ENCODE measurements at regions not wholly inside any gene's neighbourhood (a gene's known extent, or its start where the extent isn't known, plus 50 kb on each side); places are given as distances from the start of the nearest gene placed in this dataset.

DNA sequence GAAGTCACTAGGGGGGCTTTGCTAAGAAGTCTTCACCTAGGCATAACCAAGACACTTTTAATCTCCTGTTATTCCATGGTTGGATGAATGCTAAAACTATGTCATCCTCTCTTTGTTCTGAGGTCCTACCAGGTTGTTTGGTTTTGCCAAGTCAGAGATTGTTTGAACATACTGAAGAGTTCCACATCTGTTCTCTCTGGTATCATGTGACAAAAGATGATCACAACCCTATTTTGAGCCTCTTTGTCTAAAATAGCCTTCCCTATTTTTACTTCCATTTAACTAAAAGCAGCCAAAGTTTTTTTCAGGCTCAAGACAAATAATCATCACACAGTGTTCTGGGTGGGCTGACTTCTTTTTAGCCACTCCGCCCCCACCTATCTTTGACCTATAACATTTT, 218.4 kb upstream of the LMCD1 start:
- Histone ChIP-seq H3K36me3 (no peaks in the 10 kb centered on the region), H3K27ac (no peak overlapping the region), H3K4me3 (no peak overlapping the region), H3K4me1 (peaks cover 0 to 4% (median 1%) of the 10 kb centered on the region in 4 donors), H3K9me3 (no peaks in the 10 kb centered on the region), H3K27me3 (no peaks in the 10 kb centered on the region)
- TF ChIP-seq POLR2A (IDR thresholded peaks at IDR 0.05) (no peak), EP300 (IDR thresholded peaks at IDR 0.05) (no peak), POLR2AphosphoS5 (IDR thresholded peaks at IDR 0.05) (no peak)
- TF ChIP-seq, protein P1, sequence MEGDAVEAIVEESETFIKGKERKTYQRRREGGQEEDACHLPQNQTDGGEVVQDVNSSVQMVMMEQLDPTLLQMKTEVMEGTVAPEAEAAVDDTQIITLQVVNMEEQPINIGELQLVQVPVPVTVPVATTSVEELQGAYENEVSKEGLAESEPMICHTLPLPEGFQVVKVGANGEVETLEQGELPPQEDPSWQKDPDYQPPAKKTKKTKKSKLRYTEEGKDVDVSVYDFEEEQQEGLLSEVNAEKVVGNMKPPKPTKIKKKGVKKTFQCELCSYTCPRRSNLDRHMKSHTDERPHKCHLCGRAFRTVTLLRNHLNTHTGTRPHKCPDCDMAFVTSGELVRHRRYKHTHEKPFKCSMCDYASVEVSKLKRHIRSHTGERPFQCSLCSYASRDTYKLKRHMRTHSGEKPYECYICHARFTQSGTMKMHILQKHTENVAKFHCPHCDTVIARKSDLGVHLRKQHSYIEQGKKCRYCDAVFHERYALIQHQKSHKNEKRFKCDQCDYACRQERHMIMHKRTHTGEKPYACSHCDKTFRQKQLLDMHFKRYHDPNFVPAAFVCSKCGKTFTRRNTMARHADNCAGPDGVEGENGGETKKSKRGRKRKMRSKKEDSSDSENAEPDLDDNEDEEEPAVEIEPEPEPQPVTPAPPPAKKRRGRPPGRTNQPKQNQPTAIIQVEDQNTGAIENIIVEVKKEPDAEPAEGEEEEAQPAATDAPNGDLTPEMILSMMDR (IDR thresholded peaks at IDR 0.05): no peak
- ATAC-seq (ENCODE audit: low FRiP score in 2 of 2) (no peak), DNase-seq (no peak)
- WGBS, 2 donors: 89 to 95% methylated on average over 1 of the region's 1 CpG

DNA sequence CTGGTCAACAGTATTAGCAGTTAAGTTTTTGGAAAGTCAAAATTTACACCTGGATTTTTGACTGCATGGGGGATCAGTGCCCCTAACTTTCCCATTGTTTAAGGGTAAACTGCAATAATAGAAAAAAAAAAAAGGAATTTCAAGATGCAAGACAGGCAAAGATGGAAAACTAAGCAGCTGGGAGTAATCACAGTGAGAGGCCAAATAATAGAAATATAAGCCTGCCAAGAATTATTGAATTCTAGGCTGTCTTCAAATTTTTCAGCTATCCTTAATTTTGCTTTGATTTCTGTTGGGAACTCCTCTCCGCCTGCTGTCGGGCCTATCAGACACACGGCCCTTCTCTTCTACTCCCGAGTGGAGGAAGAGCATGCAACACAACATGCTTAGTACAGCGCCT, 215.5 kb upstream of the LMCD1 start:
- Histone ChIP-seq H3K4me3 (no peak overlapping the region), H3K27ac (no peak overlapping the region), H3K9me3 (no peaks in the 10 kb centered on the region), H3K36me3 (no peaks in the 10 kb centered on the region), H3K4me1 (peaks cover 0 to 4% (median 1%) of the 10 kb centered on the region in 4 donors), H3K27me3 (no peaks in the 10 kb centered on the region)
- ATAC-seq (ENCODE audit: low FRiP score in 2 of 2) (no peak), DNase-seq (no peak)
- TF ChIP-seq POLR2AphosphoS5 (IDR thresholded peaks at IDR 0.05) (no peak), POLR2A (IDR thresholded peaks at IDR 0.05) (no peak), EP300 (IDR thresholded peaks at IDR 0.05) (no peak)
- TF ChIP-seq, protein P1 (IDR thresholded peaks at IDR 0.05): no peak
- 87 to 94% methylated on average over 5 of the region's 5 CpGs for WGBS, 2 donors

DNA sequence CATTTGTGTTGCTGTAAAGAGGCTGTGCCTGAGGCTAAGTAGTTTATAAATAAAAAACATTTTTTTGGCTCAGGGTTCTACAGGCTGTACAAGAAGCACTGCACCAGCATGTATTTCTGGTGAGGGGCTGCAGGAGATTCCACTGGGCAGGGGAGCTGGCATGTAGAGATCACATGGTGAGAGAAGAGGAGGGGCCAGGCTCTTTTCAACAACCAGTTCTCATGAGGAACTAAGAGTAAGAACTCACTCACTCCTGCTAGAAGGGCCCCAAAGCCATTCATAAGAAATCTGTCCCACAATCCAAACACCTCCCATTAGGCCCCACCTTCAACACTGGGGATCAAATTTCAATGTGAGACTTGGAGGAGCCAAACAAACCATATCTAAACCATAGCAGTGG, 214.9 kb upstream of the LMCD1 start:
- no peak for DNase-seq
- Histone ChIP-seq H3K27me3 (no peaks in the 10 kb centered on the region), H3K4me1 (peaks cover 0 to 4% (median 1%) of the 10 kb centered on the region in 4 donors), H3K27ac (no peak overlapping the region), H3K36me3 (no peaks in the 10 kb centered on the region), H3K9me3 (no peaks in the 10 kb centered on the region), H3K4me3 (no peak overlapping the region)
- ATAC-seq (ENCODE audit: low FRiP score in 2 of 2): no peak
- TF ChIP-seq EP300 (IDR thresholded peaks at IDR 0.05) (no peak), POLR2A (IDR thresholded peaks at IDR 0.05) (no peak), POLR2AphosphoS5 (IDR thresholded peaks at IDR 0.05) (no peak)
- TF ChIP-seq, protein P1 (IDR thresholded peaks at IDR 0.05): no peak

DNA sequence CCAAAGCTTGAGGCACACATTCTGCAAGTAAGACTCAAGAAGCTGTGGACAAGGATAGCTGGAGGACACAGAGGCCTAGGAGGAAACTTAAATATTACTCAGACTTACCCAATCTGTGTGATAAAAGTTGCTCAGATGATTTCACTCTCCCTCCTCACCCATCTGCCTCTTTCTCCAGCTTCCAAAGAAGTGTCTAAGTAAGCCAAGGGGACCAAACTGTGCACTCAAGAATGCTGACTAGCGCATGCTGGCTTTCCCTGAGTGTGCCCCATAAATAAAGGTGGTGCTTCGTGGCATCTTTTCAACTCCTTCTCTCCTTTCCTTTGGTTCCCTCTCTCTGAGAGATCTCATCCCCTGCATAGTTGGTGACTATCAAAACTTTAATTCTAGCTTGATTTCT, 211.0 kb upstream of the LMCD1 start:
- H3K9me3 ChIP-seq: no peaks in the 10 kb centered on the region
- TF ChIP-seq, protein P1 (IDR thresholded peaks at IDR 0.05): no peak
- no peak for TF ChIP-seq POLR2AphosphoS5 (IDR thresholded peaks at IDR 0.05)
- no peak for TF ChIP-seq EP300 (IDR thresholded peaks at IDR 0.05)
- no peak for TF ChIP-seq POLR2A (IDR thresholded peaks at IDR 0.05)
- WGBS, 2 donors: 89 to 92% methylated on average over 2 of the region's 2 CpGs

DNA sequence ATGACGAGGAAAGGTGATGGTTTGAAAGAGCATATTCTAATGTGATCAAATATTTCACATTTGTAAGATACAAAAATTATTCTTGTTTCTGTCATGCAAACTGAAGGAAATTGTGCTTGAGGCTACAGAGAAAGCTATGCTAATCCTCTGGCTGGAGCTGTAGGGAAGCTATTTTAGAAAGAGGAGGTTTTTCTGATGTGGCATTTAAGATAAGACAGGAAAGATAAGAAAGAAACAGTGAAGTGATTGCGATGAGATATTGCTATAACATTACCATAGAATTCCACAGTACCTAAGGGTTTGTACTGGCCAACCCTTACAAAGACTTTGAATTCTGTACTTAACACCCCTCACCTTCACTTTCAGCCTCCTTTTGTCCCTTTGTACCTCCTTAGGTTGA, 205.2 kb upstream of the LMCD1 start:
- 71 to 89% methylated on average over 2 of the region's 2 CpGs for WGBS, 2 donors

More for the DNA sequence above, 211.0 kb upstream of the LMCD1 start:
- H3K4me3 ChIP-seq: no peak overlapping the region
- H3K27me3 ChIP-seq: no peaks in the 10 kb centered on the region
- H3K27ac ChIP-seq: no peak overlapping the region
- H3K4me1 ChIP-seq: no peaks in the 10 kb centered on the region
- DNase-seq: no peak
- ATAC-seq (ENCODE audit: low FRiP score in 2 of 2): no peak
- H3K36me3 ChIP-seq: no peaks in the 10 kb centered on the region

More for the DNA sequence above, 205.2 kb upstream of the LMCD1 start:
- H3K4me1 ChIP-seq: no peaks in the 10 kb centered on the region
- H3K27me3 ChIP-seq: no peaks in the 10 kb centered on the region
- no peaks in the 10 kb centered on the region for H3K36me3 ChIP-seq
- H3K27ac ChIP-seq: no peak overlapping the region
- no peak for ATAC-seq (ENCODE audit: low FRiP score in 2 of 2)
- no peak overlapping the region for H3K4me3 ChIP-seq
- DNase-seq: no peak
- H3K9me3 ChIP-seq: no peaks in the 10 kb centered on the region
- TF ChIP-seq POLR2A (IDR thresholded peaks at IDR 0.05) (no peak), EP300 (IDR thresholded peaks at IDR 0.05) (no peak), POLR2AphosphoS5 (IDR thresholded peaks at IDR 0.05) (no peak)
- TF ChIP-seq, protein P1 (IDR thresholded peaks at IDR 0.05): no peak

All from upper lobe of left lung (tissue), 6 donors.